ENCODE measurements at regions not wholly inside any gene's neighbourhood (a gene's known extent, or its start where the extent isn't known, plus 50 kb on each side); places are given as distances from the start of the nearest gene placed in this dataset.

GRCh38 chr3:72517336-72517735 is 330.9 kb downstream of the SHQ1 start:
- H3K4me1 ChIP-seq (ENCODE audit: insufficient read depth, poor library complexity, severe bottlenecking), result peaks cover 10% of the 10 kb centered on the region
- no peak for DNase-seq (ENCODE audit: low spot score)
- no peaks in the 10 kb centered on the region for H3K9me3 ChIP-seq (ENCODE audit: severe bottlenecking)
- no peak overlapping the region for H3K4me3 ChIP-seq (ENCODE audit: severe bottlenecking)
- H3K36me3 ChIP-seq (ENCODE audit: low read depth), result no peaks in the 10 kb centered on the region
- H3K27ac ChIP-seq (ENCODE audit: poor library complexity, severe bottlenecking), result no peak overlapping the region
- H3K27me3 ChIP-seq (ENCODE audit: insufficient read depth, poor library complexity, severe bottlenecking), result no peaks in the 10 kb centered on the region
- no peak for ATAC-seq (ENCODE audit: low read depth)
- TF ChIP-seq CTCF (IDR thresholded peaks at IDR 0.05; ENCODE audit: poor library complexity, severe bottlenecking), result no peak

- no peak for ATAC-seq (ENCODE audit: low read depth)
- no peak for TF ChIP-seq CTCF (IDR thresholded peaks at IDR 0.05; ENCODE audit: poor library complexity, severe bottlenecking)
- no peak overlapping the region for H3K4me3 ChIP-seq (ENCODE audit: severe bottlenecking)
- no peaks in the 10 kb centered on the region for H3K9me3 ChIP-seq (ENCODE audit: severe bottlenecking)
- H3K27me3 ChIP-seq (ENCODE audit: insufficient read depth, poor library complexity, severe bottlenecking), result no peaks in the 10 kb centered on the region
- no peak for DNase-seq (ENCODE audit: low spot score)
- H3K36me3 ChIP-seq (ENCODE audit: low read depth), result no peaks in the 10 kb centered on the region
- peaks cover 8% of the 10 kb centered on the region for H3K4me1 ChIP-seq (ENCODE audit: insufficient read depth, poor library complexity, severe bottlenecking)
- no peak overlapping the region for H3K27ac ChIP-seq (ENCODE audit: poor library complexity, severe bottlenecking)
These were observed 331.9 kb downstream of the SHQ1 start for GRCh38 chr3:72516361-72516760.

- ATAC-seq (ENCODE audit: low read depth) (no peak), DNase-seq (ENCODE audit: low spot score) (no peak)
- no peak for TF ChIP-seq CTCF (IDR thresholded peaks at IDR 0.05; ENCODE audit: poor library complexity, severe bottlenecking)
- H3K4me1 ChIP-seq (ENCODE audit: insufficient read depth, poor library complexity, severe bottlenecking), result peaks cover 4% of the 10 kb centered on the region
- H3K36me3 ChIP-seq (ENCODE audit: low read depth), result no peaks in the 10 kb centered on the region
- no peaks in the 10 kb centered on the region for H3K27me3 ChIP-seq (ENCODE audit: insufficient read depth, poor library complexity, severe bottlenecking)
- no peak overlapping the region for H3K27ac ChIP-seq (ENCODE audit: poor library complexity, severe bottlenecking)
- H3K4me3 ChIP-seq (ENCODE audit: severe bottlenecking), result no peak overlapping the region
- H3K9me3 ChIP-seq (ENCODE audit: severe bottlenecking), result no peaks in the 10 kb centered on the region
These were observed 332.3 kb downstream of the SHQ1 start for GRCh38 chr3:72515941-72516340.

GRCh38 chr3:72515281-72515680 is 333.0 kb downstream of the SHQ1 start:
- ATAC-seq (ENCODE audit: low read depth), result no peak
- Histone ChIP-seq H3K27me3 (ENCODE audit: insufficient read depth, poor library complexity, severe bottlenecking) (no peaks in the 10 kb centered on the region), H3K4me3 (ENCODE audit: severe bottlenecking) (no peak overlapping the region), H3K27ac (ENCODE audit: poor library complexity, severe bottlenecking) (no peak overlapping the region), H3K4me1 (ENCODE audit: insufficient read depth, poor library complexity, severe bottlenecking) (no peaks in the 10 kb centered on the region), H3K36me3 (ENCODE audit: low read depth) (no peaks in the 10 kb centered on the region), H3K9me3 (ENCODE audit: severe bottlenecking) (no peaks in the 10 kb centered on the region)
- no peak for TF ChIP-seq CTCF (IDR thresholded peaks at IDR 0.05; ENCODE audit: poor library complexity, severe bottlenecking)
- no peak for DNase-seq (ENCODE audit: low spot score)

- H3K9me3 ChIP-seq (ENCODE audit: severe bottlenecking), result no peaks in the 10 kb centered on the region
- no peak for ATAC-seq (ENCODE audit: low read depth)
These were observed 338.0 kb downstream of the SHQ1 start for GRCh38 chr3:72510247-72510646.

More at GRCh38 chr3:72510247-72510646, 338.0 kb downstream of the SHQ1 start:
- no peak for TF ChIP-seq CTCF (IDR thresholded peaks at IDR 0.05; ENCODE audit: poor library complexity, severe bottlenecking)
- no peak for DNase-seq (ENCODE audit: low spot score)
- H3K27ac ChIP-seq (ENCODE audit: poor library complexity, severe bottlenecking), result no peak overlapping the region
- no peaks in the 10 kb centered on the region for H3K27me3 ChIP-seq (ENCODE audit: insufficient read depth, poor library complexity, severe bottlenecking)
- H3K36me3 ChIP-seq (ENCODE audit: low read depth), result no peaks in the 10 kb centered on the region
- H3K4me3 ChIP-seq (ENCODE audit: severe bottlenecking), result no peak overlapping the region
- H3K4me1 ChIP-seq (ENCODE audit: insufficient read depth, poor library complexity, severe bottlenecking), result no peaks in the 10 kb centered on the region
